Liver (tissue), 8 donors: ENCODE measurements at regions not wholly inside any gene's neighbourhood (a gene's known extent, or its start where the extent isn't known, plus 50 kb on each side); places are given as distances from the start of the nearest gene placed in this dataset.
"Not testable (repeated sequence)": the region's sequence is repeated elsewhere in the genome, so short reads cannot be mapped to it uniquely, and the experiment has no call there.

Source experiments
- DNase-seq: peaks from one replicate; pipeline ENCODE4 v3.0.0-alpha.2; 2017; ENCODE audit warnings: low spot score
- H3K27ac ChIP-seq, 2 donors: one replicate each; pipeline ENCODE4 v1.7.0; 2013; ENCODE audit warnings: inconsistent platforms in 2 of 2, low read length in 2 of 2, control low read depth in 1 of 2, low read depth in 1 of 2, mild to moderate bottlenecking in 1 of 2
- H3K27me3 ChIP-seq, 4 donors: one replicate each; pipeline versions ENCODE4 v1.6.1 to v1.7.0; 2013; ENCODE audit warnings: low read length in 3 of 4, inconsistent platforms in 1 of 4, mild to moderate bottlenecking in 1 of 4, moderate library complexity in 1 of 4; ENCODE audit not compliant: control insufficient read depth in 4 of 4, insufficient read depth in 4 of 4
- H3K36me3 ChIP-seq, 4 donors: one replicate each; pipeline versions ENCODE4 v1.6.1 to v1.7.0; 2013; ENCODE audit warnings: low read length in 3 of 4, mild to moderate bottlenecking in 3 of 4, low read depth in 1 of 4, moderate library complexity in 1 of 4; ENCODE audit not compliant: control insufficient read depth in 4 of 4, insufficient read depth in 3 of 4
- H3K4me1 ChIP-seq, 4 donors: one replicate each; pipeline versions ENCODE4 v1.6.1 to v1.7.0; 2013; ENCODE audit warnings: low read length in 3 of 4, mild to moderate bottlenecking in 3 of 4, moderate library complexity in 1 of 4; ENCODE audit not compliant: control insufficient read depth in 4 of 4, insufficient read depth in 4 of 4
- H3K4me3 ChIP-seq, 3 donors: one replicate each; pipeline versions ENCODE4 v1.6.1 to v1.7.0; 2013; ENCODE audit warnings: low read length in 3 of 3, control low read depth in 1 of 3, low read depth in 1 of 3, mild to moderate bottlenecking in 1 of 3
- H3K9ac ChIP-seq, 2 donors: one replicate each; pipeline ENCODE4 v1.7.0; 2013; ENCODE audit warnings: low read length in 2 of 2, mild to moderate bottlenecking in 2 of 2, moderate library complexity in 2 of 2, control low read depth in 1 of 2, low read depth in 1 of 2
- H3K9me3 ChIP-seq, 4 donors: one replicate each; pipeline versions ENCODE4 v1.6.1 to v1.7.0; 2013; ENCODE audit warnings: low read length in 3 of 4; ENCODE audit not compliant: control insufficient read depth in 4 of 4
- ATF3 ChIP-seq: IDR thresholded peaks from 2 replicates; pipeline ENCODE4 v1.6.1; 2016; ENCODE audit warnings: antibody characterized with exemption
- EGR1 ChIP-seq, 2 donors: IDR thresholded peaks; 2 replicates each; pipeline ENCODE4 v1.6.1; 2016 to 2018; ENCODE audit warnings: antibody characterized with exemption in 2 of 2, low read depth in 2 of 2
- FOXA1 ChIP-seq: IDR thresholded peaks from 2 replicates; pipeline ENCODE4 v1.6.1; 2016; ENCODE audit warnings: antibody characterized with exemption
- FOXA2 ChIP-seq: IDR thresholded peaks from 2 replicates; pipeline ENCODE4 v1.6.1; 2016; ENCODE audit warnings: antibody characterized with exemption
- GABPA ChIP-seq, 2 donors: IDR thresholded peaks in 1 of 2; conservative IDR thresholded peaks in 1 of 2; 2 replicates each; pipeline ENCODE4 v1.6.1; 2016; ENCODE audit warnings: antibody characterized with exemption in 2 of 2, mild to moderate bottlenecking in 1 of 2, moderate library complexity in 1 of 2
- HNF4A ChIP-seq, 2 donors: conservative IDR thresholded peaks; 2 replicates each; pipeline ENCODE4 v1.6.1; 2016; ENCODE audit warnings: antibody characterized with exemption in 2 of 2, mild to moderate bottlenecking in 2 of 2
- HNF4G ChIP-seq: IDR thresholded peaks from 2 replicates; pipeline ENCODE4 v1.6.1; 2016; ENCODE audit warnings: antibody characterized with exemption
- JUND ChIP-seq, 2 donors: IDR thresholded peaks; 2 replicates each; pipeline ENCODE4 v1.6.1; 2016; ENCODE audit warnings: antibody characterized with exemption in 2 of 2
- MAX ChIP-seq: IDR thresholded peaks from 2 replicates; pipeline ENCODE4 v1.6.1; 2016; ENCODE audit warnings: antibody characterized with exemption
- NR2F2 ChIP-seq: IDR thresholded peaks from 2 replicates; pipeline ENCODE4 v1.6.1; 2016; ENCODE audit warnings: antibody characterized with exemption
- RAD21 ChIP-seq, 2 donors: IDR thresholded peaks; 2 replicates each; pipeline ENCODE4 v1.6.1; 2016; ENCODE audit warnings: antibody characterized with exemption in 2 of 2, mild to moderate bottlenecking in 2 of 2
- RXRA ChIP-seq, 2 donors: IDR thresholded peaks; 2 replicates each; pipeline ENCODE4 v1.6.1; 2017 to 2018; ENCODE audit warnings: antibody characterized with exemption in 2 of 2, mild to moderate bottlenecking in 1 of 2
- TAF1 ChIP-seq: conservative IDR thresholded peaks from 2 replicates; pipeline ENCODE4 v1.6.1; 2016; ENCODE audit warnings: antibody characterized with exemption, mild to moderate bottlenecking
- YY1 ChIP-seq: IDR thresholded peaks from 2 replicates; pipeline ENCODE4 v1.6.1; 2016; ENCODE audit warnings: antibody characterized with exemption, mild to moderate bottlenecking
- WGBS: extraction: QIAGEN DNeasy Blood & Tissue Kit; methylation state at CpG from one replicate; pipeline ENCODE4 v1.1.7; 2013; 5-methylcytosine and 5-hydroxymethylcytosine counted together
- TF ChIP-seq, protein P1 (sequence below): fragments of 150-350 bp; IDR thresholded peaks from 2 replicates; pipeline ENCODE4 v1.5.1; 2017; ENCODE audit warnings: improper control_type of control experiment, low read depth, low read length; ENCODE audit not compliant: missing input control
- TF ChIP-seq, protein P2 (sequence below): IDR thresholded peaks from 2 replicates; pipeline ENCODE4 v1.6.1; 2016; ENCODE audit warnings: antibody characterized with exemption
- donor health status: healthy.
- donor health status: healthy.
- donor health status: healthy.
- donor health status: healthy.
- donor health status: healthy.

DNA sequence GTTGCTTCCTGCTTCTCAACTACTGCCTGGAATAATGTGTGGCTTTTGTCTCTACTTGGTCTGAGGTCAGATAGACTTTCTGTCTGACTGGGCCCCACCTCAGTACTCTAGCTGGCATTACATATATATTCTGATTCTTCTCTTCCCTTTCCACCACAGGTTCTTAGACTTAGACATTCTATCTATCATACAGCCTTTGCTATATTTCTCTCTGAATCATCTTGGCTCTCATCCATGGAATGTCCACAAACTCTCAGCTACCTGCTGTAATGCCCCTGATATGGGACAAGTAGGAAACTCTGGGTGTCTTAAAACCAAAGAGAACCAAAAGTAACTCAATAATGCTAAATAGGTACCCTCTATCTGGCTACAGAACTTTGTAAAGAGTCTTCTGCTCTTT is 170.8 kb upstream of the FAM174A start:
- not testable (repeated sequence) for H3K27ac ChIP-seq, H3K9me3 ChIP-seq, H3K4me3 ChIP-seq, H3K9ac ChIP-seq, H3K27me3 ChIP-seq, H3K36me3 ChIP-seq, DNase-seq, H3K4me1 ChIP-seq

GRCh38 chr5:100359998-100360397 is 175.2 kb upstream of the FAM174A start:
- H3K27ac ChIP-seq, H3K9ac ChIP-seq, H3K27me3 ChIP-seq, DNase-seq, H3K9me3 ChIP-seq, H3K4me3 ChIP-seq, H3K4me1 ChIP-seq, H3K36me3 ChIP-seq: not testable (repeated sequence)
- WGBS: no CpG with 5 or more reads among the region's 1 CpG

DNA sequence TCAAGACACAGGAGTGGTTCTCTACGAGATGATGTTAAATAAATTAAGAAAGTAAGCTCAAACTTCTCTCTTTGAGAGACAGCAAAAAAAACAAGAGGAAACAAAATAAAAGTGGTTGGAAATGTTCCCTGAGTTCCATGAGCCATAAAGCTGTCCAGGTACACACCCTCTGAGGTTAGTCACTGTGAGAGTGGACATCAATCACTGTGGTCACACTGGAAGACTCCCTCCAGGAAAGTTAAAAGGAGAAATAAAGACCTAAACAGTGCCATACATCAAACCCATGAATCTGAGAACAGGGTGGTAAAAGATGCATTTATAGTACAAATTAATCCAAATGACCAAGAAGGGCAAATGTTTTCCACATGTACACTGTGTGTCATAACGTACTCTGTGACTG is 188.9 kb upstream of the FAM174A start:
- H3K4me1 ChIP-seq, H3K4me3 ChIP-seq, H3K36me3 ChIP-seq, H3K27me3 ChIP-seq, DNase-seq, H3K9ac ChIP-seq, H3K27ac ChIP-seq, H3K9me3 ChIP-seq: not testable (repeated sequence)
- 70% methylated on average over 2 of the region's 2 CpGs for WGBS

DNA sequence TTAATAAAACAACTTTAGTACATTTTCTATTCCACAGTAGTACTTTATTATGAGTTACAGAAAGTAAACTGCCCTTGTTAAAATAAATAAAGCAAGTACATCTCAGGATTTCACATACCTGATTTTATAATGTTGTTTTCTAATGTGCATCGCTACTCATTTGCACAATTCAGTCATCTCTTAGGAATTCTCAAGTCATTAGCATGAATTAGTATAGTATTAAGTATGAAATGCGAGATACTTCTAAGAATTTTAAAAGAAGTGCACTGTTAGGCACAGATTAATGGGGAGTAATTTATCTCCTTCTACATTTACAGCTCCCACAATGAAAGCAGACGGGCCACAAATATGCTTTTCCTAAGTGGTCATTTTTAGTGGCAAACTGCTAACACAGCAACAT is 193.7 kb upstream of the FAM174A start:
- H3K27ac ChIP-seq, H3K4me1 ChIP-seq, H3K9ac ChIP-seq, H3K36me3 ChIP-seq, DNase-seq, H3K4me3 ChIP-seq, H3K27me3 ChIP-seq, H3K9me3 ChIP-seq: not testable (repeated sequence)
- WGBS: no CpG with 5 or more reads among the region's 3 CpGs

DNA sequence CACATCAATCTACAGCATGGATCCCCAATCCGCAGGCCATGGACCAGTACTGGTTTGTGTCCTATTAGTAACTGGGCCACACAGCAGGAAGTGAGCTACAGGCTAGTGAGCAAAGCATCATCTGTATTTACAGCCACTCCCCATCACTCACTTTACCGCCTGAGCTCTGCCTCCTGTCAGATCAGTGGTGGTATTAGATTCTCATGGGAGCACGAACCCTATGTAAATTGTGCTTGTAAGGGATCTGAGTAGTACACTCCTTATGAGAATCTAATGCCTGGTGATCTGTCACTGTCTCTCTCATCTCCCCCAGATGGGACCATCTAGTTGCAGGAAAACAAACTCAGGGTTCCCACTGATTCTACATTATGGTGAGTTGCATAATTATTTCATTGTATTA is 212.7 kb upstream of the FAM174A start:
- Histone ChIP-seq H3K4me3 (no peak overlapping the region), H3K4me1 (no peaks in the 10 kb centered on the region), H3K27me3 (no peaks in the 10 kb centered on the region), H3K36me3 (no peaks in the 10 kb centered on the region), H3K9ac (no peak overlapping the region), H3K9me3 (no peaks in the 10 kb centered on the region), H3K27ac (no peak overlapping the region)
- TF ChIP-seq NR2F2 (no peak), HNF4G (no peak), RAD21 (IDR thresholded peaks at IDR 0.05) (no peak), FOXA2 (no peak), FOXA1 (no peak), YY1 (no peak), JUND (IDR thresholded peaks at IDR 0.05) (no peak), GABPA (IDR thresholded peaks at IDR 0.05 in 1 of 2, conservative IDR thresholded peaks at IDR 0.05 in 1 of 2) (no peak), RXRA (IDR thresholded peaks at IDR 0.05) (no peak), TAF1 (no peak), EGR1 (IDR thresholded peaks at IDR 0.05; ENCODE audit: low read depth in 2 of 2) (no peak), HNF4A (conservative IDR thresholded peaks at IDR 0.05) (no peak), ATF3 (no peak), MAX (no peak)
- TF ChIP-seq, protein P1, sequence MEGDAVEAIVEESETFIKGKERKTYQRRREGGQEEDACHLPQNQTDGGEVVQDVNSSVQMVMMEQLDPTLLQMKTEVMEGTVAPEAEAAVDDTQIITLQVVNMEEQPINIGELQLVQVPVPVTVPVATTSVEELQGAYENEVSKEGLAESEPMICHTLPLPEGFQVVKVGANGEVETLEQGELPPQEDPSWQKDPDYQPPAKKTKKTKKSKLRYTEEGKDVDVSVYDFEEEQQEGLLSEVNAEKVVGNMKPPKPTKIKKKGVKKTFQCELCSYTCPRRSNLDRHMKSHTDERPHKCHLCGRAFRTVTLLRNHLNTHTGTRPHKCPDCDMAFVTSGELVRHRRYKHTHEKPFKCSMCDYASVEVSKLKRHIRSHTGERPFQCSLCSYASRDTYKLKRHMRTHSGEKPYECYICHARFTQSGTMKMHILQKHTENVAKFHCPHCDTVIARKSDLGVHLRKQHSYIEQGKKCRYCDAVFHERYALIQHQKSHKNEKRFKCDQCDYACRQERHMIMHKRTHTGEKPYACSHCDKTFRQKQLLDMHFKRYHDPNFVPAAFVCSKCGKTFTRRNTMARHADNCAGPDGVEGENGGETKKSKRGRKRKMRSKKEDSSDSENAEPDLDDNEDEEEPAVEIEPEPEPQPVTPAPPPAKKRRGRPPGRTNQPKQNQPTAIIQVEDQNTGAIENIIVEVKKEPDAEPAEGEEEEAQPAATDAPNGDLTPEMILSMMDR: no peak
- TF ChIP-seq, protein P2, sequence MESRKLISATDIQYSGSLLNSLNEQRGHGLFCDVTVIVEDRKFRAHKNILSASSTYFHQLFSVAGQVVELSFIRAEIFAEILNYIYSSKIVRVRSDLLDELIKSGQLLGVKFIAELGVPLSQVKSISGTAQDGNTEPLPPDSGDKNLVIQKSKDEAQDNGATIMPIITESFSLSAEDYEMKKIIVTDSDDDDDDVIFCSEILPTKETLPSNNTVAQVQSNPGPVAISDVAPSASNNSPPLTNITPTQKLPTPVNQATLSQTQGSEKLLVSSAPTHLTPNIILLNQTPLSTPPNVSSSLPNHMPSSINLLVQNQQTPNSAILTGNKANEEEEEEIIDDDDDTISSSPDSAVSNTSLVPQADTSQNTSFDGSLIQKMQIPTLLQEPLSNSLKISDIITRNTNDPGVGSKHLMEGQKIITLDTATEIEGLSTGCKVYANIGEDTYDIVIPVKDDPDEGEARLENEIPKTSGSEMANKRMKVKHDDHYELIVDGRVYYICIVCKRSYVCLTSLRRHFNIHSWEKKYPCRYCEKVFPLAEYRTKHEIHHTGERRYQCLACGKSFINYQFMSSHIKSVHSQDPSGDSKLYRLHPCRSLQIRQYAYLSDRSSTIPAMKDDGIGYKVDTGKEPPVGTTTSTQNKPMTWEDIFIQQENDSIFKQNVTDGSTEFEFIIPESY: no peak
- WGBS: 78% methylated on average over 3 of the region's 3 CpGs
- no peak for DNase-seq
